ENCODE measurements at regions not wholly inside any gene's neighbourhood (a gene's known extent, or its start where the extent isn't known, plus 50 kb on each side); places are given as distances from the start of the nearest gene placed in this dataset.

GRCh38 chr13:46490129-46490528 lies 62.8 kb upstream of the LRCH1 start:
- TF ChIP-seq CTCF (IDR thresholded peaks at IDR 0.05), result no peak
- no peak for TF ChIP-seq POLR2A (IDR thresholded peaks at IDR 0.05)
- TF ChIP-seq POLR2AphosphoS5 (IDR thresholded peaks at IDR 0.05), result no peak

Data from sigmoid colon (tissue), 4 donors.